ENCODE measurements at regions not wholly inside any gene's neighbourhood (a gene's known extent, or its start where the extent isn't known, plus 50 kb on each side); places are given as distances from the start of the nearest gene placed in this dataset.

- H3K36me3 Mint-ChIP-seq (ENCODE audit: low read depth): no peaks in the 10 kb centered on the region
- no peak overlapping the region for H3K4me3 Mint-ChIP-seq (ENCODE audit: unreplicated experiment)
- no peaks in the 10 kb centered on the region for H3K9me3 Mint-ChIP-seq (ENCODE audit: low read depth)
- no peak overlapping the region for H3K27ac Mint-ChIP-seq (ENCODE audit: unreplicated experiment)
- H3K4me1 Mint-ChIP-seq (ENCODE audit: low read depth): peaks cover 13% of the 10 kb centered on the region
- TF ChIP-seq CTCF (IDR thresholded peaks at IDR 0.05): no peak
- no peaks in the 10 kb centered on the region for H3K27me3 Mint-ChIP-seq (ENCODE audit: low read depth)
- no peak for DNase-seq (ENCODE audit: low spot score)
These were observed 86.6 kb upstream of the PPARGC1A start for GRCh38 chr4:23976423-23976822.

GRCh38 chr4:23973308-23973855 lies 83.5 kb upstream of the PPARGC1A start:
- no peaks in the 10 kb centered on the region for H3K9me3 Mint-ChIP-seq (ENCODE audit: low read depth)
- peaks cover 13% of the 10 kb centered on the region for H3K4me1 Mint-ChIP-seq (ENCODE audit: low read depth)
- TF ChIP-seq CTCF (IDR thresholded peaks at IDR 0.05): no peak
- no peak for DNase-seq (ENCODE audit: low spot score)
- H3K36me3 Mint-ChIP-seq (ENCODE audit: low read depth): no peaks in the 10 kb centered on the region
- H3K27me3 Mint-ChIP-seq (ENCODE audit: low read depth): no peaks in the 10 kb centered on the region
- no peak overlapping the region for H3K4me3 Mint-ChIP-seq (ENCODE audit: unreplicated experiment)
- H3K27ac Mint-ChIP-seq (ENCODE audit: unreplicated experiment): no peak overlapping the region

- DNase-seq (ENCODE audit: low spot score): no peak
- H3K9me3 Mint-ChIP-seq (ENCODE audit: low read depth): no peaks in the 10 kb centered on the region
- no peaks in the 10 kb centered on the region for H3K36me3 Mint-ChIP-seq (ENCODE audit: low read depth)
- no peaks in the 10 kb centered on the region for H3K27me3 Mint-ChIP-seq (ENCODE audit: low read depth)
- no peak overlapping the region for H3K27ac Mint-ChIP-seq (ENCODE audit: unreplicated experiment)
- no peak overlapping the region for H3K4me3 Mint-ChIP-seq (ENCODE audit: unreplicated experiment)
- peaks cover 7% of the 10 kb centered on the region for H3K4me1 Mint-ChIP-seq (ENCODE audit: low read depth)
- TF ChIP-seq CTCF (IDR thresholded peaks at IDR 0.05): no peak
These were observed 83.0 kb upstream of the PPARGC1A start for GRCh38 chr4:23972805-23973204.

GRCh38 chr4:23972187-23972586 lies 82.3 kb upstream of the PPARGC1A start:
- no peak overlapping the region for H3K4me3 Mint-ChIP-seq (ENCODE audit: unreplicated experiment)
- H3K9me3 Mint-ChIP-seq (ENCODE audit: low read depth): no peaks in the 10 kb centered on the region
- DNase-seq (ENCODE audit: low spot score): no peak
- H3K36me3 Mint-ChIP-seq (ENCODE audit: low read depth): no peaks in the 10 kb centered on the region
- TF ChIP-seq CTCF (IDR thresholded peaks at IDR 0.05): no peak
- no peak overlapping the region for H3K27ac Mint-ChIP-seq (ENCODE audit: unreplicated experiment)
- peaks cover 6% of the 10 kb centered on the region for H3K4me1 Mint-ChIP-seq (ENCODE audit: low read depth)
- no peaks in the 10 kb centered on the region for H3K27me3 Mint-ChIP-seq (ENCODE audit: low read depth)

GRCh38 chr4:23970201-23970850 lies 80.5 kb upstream of the PPARGC1A start:
- no peak for TF ChIP-seq CTCF (IDR thresholded peaks at IDR 0.05)
- no peak for DNase-seq (ENCODE audit: low spot score)
- H3K27ac Mint-ChIP-seq (ENCODE audit: unreplicated experiment): no peak overlapping the region
- no peak overlapping the region for H3K4me3 Mint-ChIP-seq (ENCODE audit: unreplicated experiment)
- no peaks in the 10 kb centered on the region for H3K36me3 Mint-ChIP-seq (ENCODE audit: low read depth)
- peaks cover 6% of the 10 kb centered on the region for H3K4me1 Mint-ChIP-seq (ENCODE audit: low read depth)
- H3K9me3 Mint-ChIP-seq (ENCODE audit: low read depth): no peaks in the 10 kb centered on the region
- H3K27me3 Mint-ChIP-seq (ENCODE audit: low read depth): no peaks in the 10 kb centered on the region

Measured in chondrocyte (in vitro differentiated cells).